H9 (cell line): ENCODE measurements at regions not wholly inside any gene's neighbourhood (a gene's known extent, or its start where the extent isn't known, plus 50 kb on each side); places are given as distances from the start of the nearest gene placed in this dataset.

ENCODE experiments used
- DNase-seq: peaks from one replicate; pipeline ENCODE4 v3.0.0-alpha.2; 2017
- H2AFZ ChIP-seq: one replicate; pipeline ENCODE4 v1.6.1; 2013; ENCODE audit warnings: mild to moderate bottlenecking, low read length, control low read depth, moderate library complexity
- H2AK5ac ChIP-seq: 2 replicates; pipeline ENCODE4 v1.6.1; 2013; ENCODE audit warnings: low read length, control low read depth, mixed read lengths; ENCODE audit not compliant: insufficient read length
- H2BK120ac ChIP-seq: one replicate; pipeline ENCODE4 v1.6.1; 2013; ENCODE audit warnings: low read depth, mild to moderate bottlenecking, low read length, control low read depth, inconsistent platforms; ENCODE audit not compliant: poor library complexity, severe bottlenecking
- H2BK12ac ChIP-seq: 2 replicates; pipeline ENCODE4 v1.6.1; 2013; ENCODE audit warnings: low read length, control low read depth, mixed read lengths, low read depth; ENCODE audit not compliant: insufficient read length
- H2BK15ac ChIP-seq: 2 replicates; pipeline ENCODE4 v1.6.1; 2013; ENCODE audit warnings: low read depth, low read length, control low read depth
- H2BK20ac ChIP-seq: one replicate; pipeline ENCODE4 v1.6.1; 2013; ENCODE audit warnings: low read depth, mild to moderate bottlenecking, low read length, control low read depth, inconsistent platforms; ENCODE audit not compliant: poor library complexity, severe bottlenecking
- H2BK5ac ChIP-seq: 2 replicates; pipeline ENCODE4 v1.6.1; 2013; ENCODE audit warnings: low read length, control low read depth, mixed read lengths; ENCODE audit not compliant: insufficient read length
- H3K14ac ChIP-seq: 2 replicates; pipeline ENCODE4 v1.6.1; 2013; ENCODE audit warnings: low read length, control low read depth; ENCODE audit not compliant: insufficient read depth
- H3K18ac ChIP-seq: 2 replicates; pipeline ENCODE4 v1.6.1; 2013; ENCODE audit warnings: low read depth, mild to moderate bottlenecking, mixed read lengths, low read length, control low read depth; ENCODE audit not compliant: insufficient read length
- H3K23ac ChIP-seq: 2 replicates; pipeline ENCODE4 v1.6.1; 2013; ENCODE audit warnings: low read length, control low read depth, mixed read lengths, low read depth; ENCODE audit not compliant: insufficient read length
- H3K23me2 ChIP-seq: 2 replicates; pipeline ENCODE4 v1.6.1; 2013; ENCODE audit warnings: low read depth, mild to moderate bottlenecking, mixed read lengths, low read length, control low read depth; ENCODE audit not compliant: insufficient read length, poor library complexity, severe bottlenecking
- H3K27ac ChIP-seq: 2 replicates; pipeline ENCODE4 v1.5.1; 2013; ENCODE audit warnings: low read length, control low read depth, mixed read lengths, low read depth; ENCODE audit not compliant: insufficient read length
- H3K27me3 ChIP-seq: 2 replicates; pipeline ENCODE4 v1.6.1; 2013; ENCODE audit warnings: low read length, control low read depth, inconsistent platforms; ENCODE audit not compliant: insufficient read depth
- H3K4ac ChIP-seq: 2 replicates; pipeline ENCODE4 v1.6.1; 2013; ENCODE audit warnings: low read depth, mild to moderate bottlenecking, control low read depth, inconsistent platforms, low read length, moderate library complexity
- H3K4me1 ChIP-seq: 2 replicates; pipeline ENCODE4 v1.6.1; 2013; ENCODE audit warnings: low read length, control low read depth, inconsistent platforms; ENCODE audit not compliant: insufficient read depth
- H3K4me2 ChIP-seq: 2 replicates; pipeline ENCODE4 v1.6.1; 2013; ENCODE audit warnings: low read length, control low read depth, mixed read lengths; ENCODE audit not compliant: insufficient read length, insufficient read depth
- H3K56ac ChIP-seq: 2 replicates; pipeline ENCODE4 v1.6.1; 2013; ENCODE audit warnings: low read depth, mild to moderate bottlenecking, mixed read lengths, low read length, control low read depth; ENCODE audit not compliant: insufficient read length
- H3K79me1 ChIP-seq: 2 replicates; pipeline ENCODE4 v1.6.1; 2013; ENCODE audit warnings: low read depth, mild to moderate bottlenecking, moderate library complexity, low read length, control low read depth, inconsistent platforms; ENCODE audit not compliant: insufficient read depth, poor library complexity, severe bottlenecking
- H3K79me2 ChIP-seq: 2 replicates; pipeline ENCODE4 v1.6.1; 2013; ENCODE audit warnings: low read length, control low read depth, inconsistent platforms; ENCODE audit not compliant: insufficient read depth
- H3K9ac ChIP-seq: 2 replicates; pipeline ENCODE4 v1.6.1; 2013; ENCODE audit warnings: low read length, control low read depth, mixed read lengths; ENCODE audit not compliant: insufficient read length; ENCODE audit errors: extremely low read depth
- H3K9me3 ChIP-seq: one replicate; pipeline ENCODE4 v1.6.1; 2013; ENCODE audit warnings: low read depth, low read length, inconsistent platforms; ENCODE audit not compliant: control insufficient read depth
- H3T11ph ChIP-seq: one replicate; pipeline ENCODE4 v1.6.1; 2013; ENCODE audit warnings: mild to moderate bottlenecking, low read length, control low read depth, inconsistent platforms
- H4K20me1 ChIP-seq: one replicate; pipeline ENCODE4 v1.6.1; 2013; ENCODE audit not compliant: control insufficient read depth, insufficient read length, insufficient read depth
- H4K5ac ChIP-seq: 2 replicates; pipeline ENCODE4 v1.6.1; 2013; ENCODE audit warnings: low read depth, mild to moderate bottlenecking, mixed read lengths, low read length, control low read depth; ENCODE audit not compliant: insufficient read length
- H4K8ac ChIP-seq: replicated peaks from 2 replicates; pipeline ENCODE4 v1.6.1; 2013; ENCODE audit warnings: low read length, control low read depth, mixed read lengths, low read depth; ENCODE audit not compliant: insufficient read length
- H4K91ac ChIP-seq: 2 replicates; pipeline ENCODE4 v1.6.1; 2013; ENCODE audit warnings: low read depth, mild to moderate bottlenecking, moderate library complexity, mixed read lengths, low read length, control low read depth; ENCODE audit not compliant: insufficient read length
- H3K27ac Mint-ChIP-seq, 3 experiments: 2 replicates in 2 of 3; 3 replicates in 1 of 3; pipeline ENCODE4 v1.8.0; 2020 to 2021; ENCODE audit warnings: mixed read lengths in 3 of 3, mild to moderate bottlenecking in 1 of 3, moderate library complexity in 1 of 3
- H3K27me3 Mint-ChIP-seq: 2 replicates; pipeline ENCODE4 v1.8.0; 2021; ENCODE audit warnings: low read depth, mild to moderate bottlenecking, moderate library complexity, mixed read lengths
- H3K36me3 Mint-ChIP-seq, 3 experiments: 2 replicates in 2 of 3; 3 replicates in 1 of 3; pipeline ENCODE4 v1.8.0; 2020 to 2021; ENCODE audit warnings: low read depth in 3 of 3, mixed read lengths in 3 of 3; ENCODE audit not compliant: insufficient read depth in 1 of 3
- H3K4me1 Mint-ChIP-seq, 2 experiments: 2 replicates each; pipeline ENCODE4 v1.8.0; 2020; ENCODE audit warnings: mixed read lengths in 2 of 2
- H3K4me3 Mint-ChIP-seq, 2 experiments: 2 replicates in 1 of 2; 3 replicates in 1 of 2; pipeline ENCODE4 v1.8.0; 2020 to 2021; ENCODE audit warnings: mild to moderate bottlenecking in 2 of 2, mixed read lengths in 2 of 2, moderate library complexity in 1 of 2
- H3K9me3 Mint-ChIP-seq, 2 experiments: 2 replicates in 1 of 2; 3 replicates in 1 of 2; pipeline ENCODE4 v1.8.0; 2020; ENCODE audit warnings: mild to moderate bottlenecking in 2 of 2, mixed read lengths in 2 of 2, moderate library complexity in 1 of 2
- WGBS: extraction: QIAGEN DNeasy Blood & Tissue Kit; methylation state at CpG from one replicate; pipeline ENCODE4 v1.1.7; 2013; ENCODE audit warnings: missing lambda C conversion rate, low lambda C conversion rate, mixed read lengths; ENCODE audit not compliant: insufficient read length; ENCODE audit errors: extremely low coverage; 5-methylcytosine and 5-hydroxymethylcytosine counted together
- TF ChIP-seq, protein P1 (sequence below): fragments of 200-600 bp; sonication (generic); conservative IDR thresholded peaks from 3 replicates; pipeline ENCODE4 v1.8.0; 2021; ENCODE audit warnings: antibody characterized with exemption, mild to moderate bottlenecking

DNA sequence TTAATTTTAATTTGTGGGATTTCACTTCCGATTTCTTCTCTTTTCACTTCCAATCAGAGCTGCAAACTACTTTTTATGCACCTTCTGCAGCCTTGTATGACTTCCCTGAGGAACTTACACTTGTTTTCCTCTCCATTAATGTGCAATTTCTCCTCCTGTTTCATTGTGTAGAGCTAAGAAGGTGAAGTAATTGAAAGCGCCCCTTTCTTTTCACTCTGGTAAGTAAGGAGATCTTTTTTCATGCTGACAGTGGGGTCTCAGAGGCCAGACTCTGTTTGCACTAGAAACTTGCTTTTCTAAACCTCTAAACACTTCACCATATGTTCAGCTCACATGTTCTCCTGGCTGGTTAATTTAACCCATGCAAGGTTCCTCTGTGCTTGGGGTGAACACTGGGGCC lies 117.0 kb downstream of the FANCF start:
- Mint-ChIP-seq H3K27ac (peak overlapping the region in 2 of 3 experiments; percentile 42 to 73; a peak in 3 of 7 replicates), H3K36me3 (no peaks in the 10 kb centered on the region), H3K4me3 (no peak overlapping the region), H3K4me1 (peaks cover 14 to 24% of the 10 kb centered on the region in 2 experiments), H3K27me3 (no peaks in the 10 kb centered on the region), H3K9me3 (no peaks in the 10 kb centered on the region)
- Histone ChIP-seq H2AFZ (no peak overlapping the region), H3T11ph (no peak overlapping the region), H4K91ac (no peak overlapping the region), H3K27ac (no peak overlapping the region), H3K4me2 (no peak overlapping the region), H3K79me2 (no peaks in the 10 kb centered on the region), H3K23ac (no peak overlapping the region), H2BK12ac (no peak overlapping the region), H3K14ac (no peak overlapping the region), H2BK5ac (no peak overlapping the region), H3K4me1 (peaks cover 2% of the 10 kb centered on the region; the same call in 1 of the 2 replicates), H3K9me3 (no peaks in the 10 kb centered on the region), H4K8ac (no peak overlapping the region), H4K5ac (no peak overlapping the region), H3K23me2 (no peaks in the 10 kb centered on the region), H3K56ac (no peak overlapping the region), H3K4ac (no peak overlapping the region), H3K9ac (no peak overlapping the region), H2AK5ac (no peak overlapping the region), H2BK20ac (no peak overlapping the region), H3K18ac (no peak overlapping the region), H2BK15ac (no peak overlapping the region), H2BK120ac (no peak overlapping the region), H4K20me1 (no peaks in the 10 kb centered on the region), H3K27me3 (no peaks in the 10 kb centered on the region), H3K79me1 (no peaks in the 10 kb centered on the region)
- WGBS, result no CpG with 5 or more reads among the region's 2 CpGs
- DNase-seq, result no peak
- TF ChIP-seq, protein P1, sequence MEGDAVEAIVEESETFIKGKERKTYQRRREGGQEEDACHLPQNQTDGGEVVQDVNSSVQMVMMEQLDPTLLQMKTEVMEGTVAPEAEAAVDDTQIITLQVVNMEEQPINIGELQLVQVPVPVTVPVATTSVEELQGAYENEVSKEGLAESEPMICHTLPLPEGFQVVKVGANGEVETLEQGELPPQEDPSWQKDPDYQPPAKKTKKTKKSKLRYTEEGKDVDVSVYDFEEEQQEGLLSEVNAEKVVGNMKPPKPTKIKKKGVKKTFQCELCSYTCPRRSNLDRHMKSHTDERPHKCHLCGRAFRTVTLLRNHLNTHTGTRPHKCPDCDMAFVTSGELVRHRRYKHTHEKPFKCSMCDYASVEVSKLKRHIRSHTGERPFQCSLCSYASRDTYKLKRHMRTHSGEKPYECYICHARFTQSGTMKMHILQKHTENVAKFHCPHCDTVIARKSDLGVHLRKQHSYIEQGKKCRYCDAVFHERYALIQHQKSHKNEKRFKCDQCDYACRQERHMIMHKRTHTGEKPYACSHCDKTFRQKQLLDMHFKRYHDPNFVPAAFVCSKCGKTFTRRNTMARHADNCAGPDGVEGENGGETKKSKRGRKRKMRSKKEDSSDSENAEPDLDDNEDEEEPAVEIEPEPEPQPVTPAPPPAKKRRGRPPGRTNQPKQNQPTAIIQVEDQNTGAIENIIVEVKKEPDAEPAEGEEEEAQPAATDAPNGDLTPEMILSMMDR, result no peak
